Endothelial cell of umbilical vein (primary cell): ENCODE measurements at regions not wholly inside any gene's neighbourhood (a gene's known extent, or its start where the extent isn't known, plus 50 kb on each side); places are given as distances from the start of the nearest gene placed in this dataset.
"Not testable (repeated sequence)": the region's sequence is repeated elsewhere in the genome, so short reads cannot be mapped to it uniquely, and the experiment has no call there.

Source experiments
- BruUV-seq: library from RNA; stranded (reverse); fragments of 400-500 nt; replicated peaks from 2 replicates; lab custom pipeline; 2021; lab: Mats Ljungman, UMichigan
- CTCF ChIA-PET: fragments of 300-600, 350-600 bp; sonication (Branson Sonifier 250); formaldehyde crosslinking; loops from one replicate; lab custom pipeline; 2021; ENCODE audit warnings: antibody characterized with exemption, inconsistent platforms; lab: Charles Lee
- POLR2A ChIA-PET: fragments of 300-600, 350-600 bp; sonication (Branson Sonifier 250); formaldehyde crosslinking; loops from one replicate; lab custom pipeline; 2021; ENCODE audit warnings: antibody characterized with exemption, inconsistent platforms; lab: Charles Lee
- DNase-seq: peaks from one replicate; pipeline ENCODE4 v3.0.0-alpha.2; 2011; ENCODE audit warnings: low read depth, low spot score
- FAIRE-seq: peaks from 2 replicates; lab custom pipeline; 2011; peaks lifted over from hg19 to GRCh38; lab: Jason Lieb, UNC
- H2AFZ ChIP-seq: 2 replicates; pipeline ENCODE4 v1.6.0; 2012; ENCODE audit warnings: low read depth, low read length, control low read depth, inconsistent platforms
- H3K27ac ChIP-seq: 2 replicates; pipeline ENCODE4 v1.5.1; 2011; ENCODE audit warnings: low read depth, mild to moderate bottlenecking, control low read depth, low read length, moderate library complexity; ENCODE audit not compliant: insufficient read depth
- H3K27me3 ChIP-seq, 2 experiments: 2 replicates each; pipeline versions ENCODE4 v1.6.0 to v1.6.1; 2011; ENCODE audit warnings: low read length in 2 of 2, mixed read lengths in 1 of 2; ENCODE audit not compliant: control insufficient read depth in 2 of 2, insufficient read depth in 2 of 2
- H3K36me3 ChIP-seq, 2 experiments: 2 replicates in 1 of 2; 3 replicates in 1 of 2; pipeline ENCODE4 v1.5.1; 2011; ENCODE audit warnings: low read length in 2 of 2, mild to moderate bottlenecking in 1 of 2, moderate library complexity in 1 of 2; ENCODE audit not compliant: control insufficient read depth in 2 of 2, insufficient read depth in 2 of 2; ENCODE audit errors: extremely low read depth in 1 of 2
- H3K4me1 ChIP-seq: 3 replicates; pipeline ENCODE4 v1.5.1; 2011; ENCODE audit warnings: mild to moderate bottlenecking, low read length; ENCODE audit not compliant: control insufficient read depth, insufficient read depth; ENCODE audit errors: extremely low read depth
- H3K4me2 ChIP-seq: 2 replicates; pipeline ENCODE4 v1.6.1; 2011; ENCODE audit warnings: low read length, control low read depth, mixed read lengths; ENCODE audit not compliant: insufficient read depth
- H3K4me3 ChIP-seq, 3 experiments: fragments of 200-600 bp in 1 of 3; sonication (generic), shearing (Covaris generic) in 1 of 3; replicated peaks in 1 of 3; 2 replicates each; pipeline ENCODE4 v1.5.1; 2011 to 2016; ENCODE audit warnings: control low read depth in 3 of 3, low read length in 3 of 3, mild to moderate bottlenecking in 2 of 3, inconsistent platforms in 1 of 3, low read depth in 1 of 3, moderate library complexity in 1 of 3; ENCODE audit not compliant: insufficient read depth in 1 of 3
- H3K79me2 ChIP-seq: 2 replicates; pipeline ENCODE4 v1.6.0; 2012; ENCODE audit warnings: low read length, inconsistent platforms; ENCODE audit not compliant: control insufficient read depth, insufficient read depth
- H3K9ac ChIP-seq: replicated peaks from 2 replicates; pipeline ENCODE3; 2011; ENCODE audit warnings: low read length, control low read depth; ENCODE audit not compliant: insufficient read depth; ENCODE audit errors: extremely low read depth
- H3K9me1 ChIP-seq: replicated peaks from 3 replicates; pipeline ENCODE4 v1.6.0; 2011; ENCODE audit warnings: mild to moderate bottlenecking, low read length; ENCODE audit not compliant: control insufficient read depth, insufficient read depth; ENCODE audit errors: extremely low read depth
- H3K9me3 ChIP-seq: replicated peaks from 2 replicates; pipeline ENCODE4 v1.5.1; 2012; ENCODE audit warnings: low read length, inconsistent platforms; ENCODE audit not compliant: control insufficient read depth, insufficient read depth
- H4K20me1 ChIP-seq: replicated peaks from 2 replicates; pipeline ENCODE3; 2011; ENCODE audit warnings: mild to moderate bottlenecking, low read length; ENCODE audit not compliant: control insufficient read depth, insufficient read depth; ENCODE audit errors: extremely low read depth
- EZH2 ChIP-seq: IDR thresholded peaks from 2 replicates; pipeline ENCODE4 v1.6.1; 2012; ENCODE audit warnings: borderline replicate concordance, low read depth, mild to moderate bottlenecking, moderate library complexity, low read length, inconsistent platforms; ENCODE audit not compliant: severe bottlenecking
- FOS ChIP-seq: IDR thresholded peaks from 2 replicates; pipeline ENCODE4 v1.6.1; 2011; ENCODE audit warnings: mild to moderate bottlenecking, low read length, moderate library complexity, borderline replicate concordance; ENCODE audit not compliant: insufficient read depth
- GATA2 ChIP-seq: IDR thresholded peaks from 2 replicates; pipeline ENCODE4 v1.7.0; 2011; ENCODE audit warnings: low read depth, mild to moderate bottlenecking, moderate library complexity, mixed read lengths, low read length; ENCODE audit not compliant: insufficient read length, insufficient read depth
- MAX ChIP-seq: IDR thresholded peaks from 2 replicates; pipeline ENCODE4 v1.6.1; 2011; ENCODE audit not compliant: insufficient read depth, insufficient read length
- POLR2A ChIP-seq: IDR thresholded peaks from 2 replicates; pipeline ENCODE4 v1.6.1; 2012; ENCODE audit warnings: low read depth, mild to moderate bottlenecking, control low read depth, low read length
- dilution Hi-C: fragments of 300-500 bp; cut with MboI; formaldehyde crosslinking; loops from one replicate; pipeline ENCODE4 v1.15.0; 2019; ENCODE audit warnings: low sequenced_read_pairs; ENCODE audit not compliant: extremely low pct_ligation_motif_present
- intact Hi-C: fragments of 100-400 bp; cut with micrococcal nuclease; formaldehyde crosslinking; loops from one replicate; pipeline ENCODE4 v1.10.0; 2022
- TF ChIP-seq, protein P1 (sequence below), 2 donors: IDR thresholded peaks; 1 replicate in 1 of 2; 2 replicates in 1 of 2; pipeline ENCODE4 v1.5.1; 2011; ENCODE audit warnings: low read length in 2 of 2, mild to moderate bottlenecking in 2 of 2, moderate library complexity in 2 of 2, control low read depth in 1 of 2, inconsistent platforms in 1 of 2, low read depth in 1 of 2; ENCODE audit not compliant: insufficient read depth in 1 of 2; ENCODE audit errors: extremely low read depth in 1 of 2

- no peak for FAIRE-seq
- no peak overlapping the region for H3K4me3 ChIP-seq
- intact Hi-C loops, result no loop called here
- no peaks in the 10 kb centered on the region for H3K9me3 ChIP-seq
- H3K79me2 ChIP-seq, result no peaks in the 10 kb centered on the region
- CTCF ChIA-PET, result interaction anchor here (1.4 to 2.5 kb wide), 3 partner anchors 9 to 14 kb away, joined by 3 to 15 read pairs (median 5); no protein-coding TSS in a partner anchor
- POLR2A ChIA-PET, result no interaction called here
- H3K36me3 ChIP-seq, result no peaks in the 10 kb centered on the region
- H3K4me1 ChIP-seq, result no peaks in the 10 kb centered on the region
- H3K9ac ChIP-seq, result no peak overlapping the region
- no peak for DNase-seq
- H4K20me1 ChIP-seq, result no peaks in the 10 kb centered on the region
- no peak overlapping the region for H3K4me2 ChIP-seq
- no peak overlapping the region for H2AFZ ChIP-seq
- dilution Hi-C loops, result no loop called here
- H3K27me3 ChIP-seq, result no peaks in the 10 kb centered on the region
- H3K9me1 ChIP-seq, result no peaks in the 10 kb centered on the region
- BruUV-seq, result no TSS peak
- TF ChIP-seq EZH2 (no peak), POLR2A (no peak), MAX (no peak), GATA2 (no peak), FOS (no peak)
- TF ChIP-seq, protein P1, sequence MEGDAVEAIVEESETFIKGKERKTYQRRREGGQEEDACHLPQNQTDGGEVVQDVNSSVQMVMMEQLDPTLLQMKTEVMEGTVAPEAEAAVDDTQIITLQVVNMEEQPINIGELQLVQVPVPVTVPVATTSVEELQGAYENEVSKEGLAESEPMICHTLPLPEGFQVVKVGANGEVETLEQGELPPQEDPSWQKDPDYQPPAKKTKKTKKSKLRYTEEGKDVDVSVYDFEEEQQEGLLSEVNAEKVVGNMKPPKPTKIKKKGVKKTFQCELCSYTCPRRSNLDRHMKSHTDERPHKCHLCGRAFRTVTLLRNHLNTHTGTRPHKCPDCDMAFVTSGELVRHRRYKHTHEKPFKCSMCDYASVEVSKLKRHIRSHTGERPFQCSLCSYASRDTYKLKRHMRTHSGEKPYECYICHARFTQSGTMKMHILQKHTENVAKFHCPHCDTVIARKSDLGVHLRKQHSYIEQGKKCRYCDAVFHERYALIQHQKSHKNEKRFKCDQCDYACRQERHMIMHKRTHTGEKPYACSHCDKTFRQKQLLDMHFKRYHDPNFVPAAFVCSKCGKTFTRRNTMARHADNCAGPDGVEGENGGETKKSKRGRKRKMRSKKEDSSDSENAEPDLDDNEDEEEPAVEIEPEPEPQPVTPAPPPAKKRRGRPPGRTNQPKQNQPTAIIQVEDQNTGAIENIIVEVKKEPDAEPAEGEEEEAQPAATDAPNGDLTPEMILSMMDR (IDR thresholded peaks at IDR 0.05; ENCODE audit: extremely low read depth in 1 of 2, insufficient read depth in 1 of 2, low read depth in 1 of 2, low read length in 2 of 2), result no peak
- H3K27ac ChIP-seq, result no peak overlapping the region
These were observed 56.2 kb downstream of the GGTLC2 start for GRCh38 chr22:22700631-22701030.

- H3K4me1 ChIP-seq, H3K79me2 ChIP-seq, POLR2A ChIA-PET, DNase-seq, dilution Hi-C loops, H3K27me3 ChIP-seq, H3K27ac ChIP-seq, BruUV-seq, H3K9me3 ChIP-seq, H2AFZ ChIP-seq, FAIRE-seq, H3K4me3 ChIP-seq, H3K4me2 ChIP-seq, H3K9me1 ChIP-seq, H4K20me1 ChIP-seq, intact Hi-C loops, H3K9ac ChIP-seq, H3K36me3 ChIP-seq: not testable (repeated sequence)
- CTCF ChIA-PET, result interaction anchor here (1.2 to 2.5 kb wide), 6 partner anchors 8 to 183 kb away, joined by 3 to 15 read pairs (median 4); no protein-coding TSS in a partner anchor
These were observed 57.1 kb downstream of the GGTLC2 start for GRCh38 chr22:22701557-22701956.
